ENCODE measurements at regions not wholly inside any gene's neighbourhood (a gene's known extent, or its start where the extent isn't known, plus 50 kb on each side); places are given as distances from the start of the nearest gene placed in this dataset.

DNA sequence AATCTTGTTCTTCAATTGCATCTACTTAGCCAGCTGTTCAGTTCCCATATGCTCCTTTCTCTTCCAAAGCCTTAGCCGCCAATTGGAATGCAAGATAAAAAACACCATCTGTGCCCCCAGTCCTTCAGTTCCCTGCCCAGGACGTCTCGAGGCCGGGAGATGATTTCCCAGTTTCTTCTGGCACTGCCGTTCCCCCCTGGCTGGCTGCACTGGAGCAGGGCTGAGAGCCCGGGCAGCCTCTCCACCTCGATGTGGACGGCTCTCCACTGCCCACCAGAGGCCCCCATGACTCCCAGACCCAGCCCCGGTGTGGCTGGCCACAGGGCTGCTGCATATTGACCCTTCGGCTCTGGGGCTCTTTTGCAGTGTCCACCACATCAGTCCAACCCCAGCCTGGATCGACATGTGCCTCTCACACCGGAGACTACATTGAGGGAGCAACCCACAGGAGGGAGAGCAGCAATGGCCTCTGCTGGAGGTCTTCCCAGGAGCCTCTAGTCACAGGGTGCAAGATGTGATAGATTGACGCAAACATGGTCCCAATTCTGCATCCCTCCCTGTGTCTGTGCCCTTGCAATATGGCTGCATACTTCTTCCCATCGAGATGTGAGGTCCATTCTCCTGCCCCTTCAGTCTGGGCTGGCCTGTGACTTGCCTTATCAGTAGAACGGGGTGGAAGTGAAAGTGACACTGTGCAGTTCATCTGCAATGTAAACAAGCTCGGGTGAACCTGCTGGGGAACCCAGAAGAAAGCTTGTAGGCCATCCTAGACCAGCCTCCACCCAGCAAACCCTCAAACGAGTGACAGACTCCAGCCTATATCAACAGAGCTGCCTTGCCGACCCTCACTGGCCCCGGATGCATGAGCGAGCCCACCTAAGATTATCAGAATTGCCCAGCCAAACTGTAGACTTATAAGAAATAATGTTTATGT is 52.3 kb upstream of the PRR20G start:
- WGBS, 2 donors = 51 to 58% methylated on average over 20 of the region's 20 CpGs
- H3K27me3 ChIP-seq = peaks cover 0 to 32% of the 10 kb centered on the region in 2 donors
- TF ChIP-seq POLR2A (IDR thresholded peaks at IDR 0.05) (no peak), EP300 (IDR thresholded peaks at IDR 0.05) (no peak)
- TF ChIP-seq, protein P1, sequence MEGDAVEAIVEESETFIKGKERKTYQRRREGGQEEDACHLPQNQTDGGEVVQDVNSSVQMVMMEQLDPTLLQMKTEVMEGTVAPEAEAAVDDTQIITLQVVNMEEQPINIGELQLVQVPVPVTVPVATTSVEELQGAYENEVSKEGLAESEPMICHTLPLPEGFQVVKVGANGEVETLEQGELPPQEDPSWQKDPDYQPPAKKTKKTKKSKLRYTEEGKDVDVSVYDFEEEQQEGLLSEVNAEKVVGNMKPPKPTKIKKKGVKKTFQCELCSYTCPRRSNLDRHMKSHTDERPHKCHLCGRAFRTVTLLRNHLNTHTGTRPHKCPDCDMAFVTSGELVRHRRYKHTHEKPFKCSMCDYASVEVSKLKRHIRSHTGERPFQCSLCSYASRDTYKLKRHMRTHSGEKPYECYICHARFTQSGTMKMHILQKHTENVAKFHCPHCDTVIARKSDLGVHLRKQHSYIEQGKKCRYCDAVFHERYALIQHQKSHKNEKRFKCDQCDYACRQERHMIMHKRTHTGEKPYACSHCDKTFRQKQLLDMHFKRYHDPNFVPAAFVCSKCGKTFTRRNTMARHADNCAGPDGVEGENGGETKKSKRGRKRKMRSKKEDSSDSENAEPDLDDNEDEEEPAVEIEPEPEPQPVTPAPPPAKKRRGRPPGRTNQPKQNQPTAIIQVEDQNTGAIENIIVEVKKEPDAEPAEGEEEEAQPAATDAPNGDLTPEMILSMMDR (IDR thresholded peaks at IDR 0.05) = no peak
- H3K4me1 ChIP-seq = no peaks in the 10 kb centered on the region
- H3K27ac ChIP-seq = no peak overlapping the region
- no peak overlapping the region for H3K4me3 ChIP-seq
- no peak for DNase-seq (ENCODE audit: low spot score in 2 of 2)
- H3K9me3 ChIP-seq = peaks cover 0 to 6% (median 0%) of the 10 kb centered on the region in 4 donors
- no peaks in the 10 kb centered on the region for H3K36me3 ChIP-seq

DNA sequence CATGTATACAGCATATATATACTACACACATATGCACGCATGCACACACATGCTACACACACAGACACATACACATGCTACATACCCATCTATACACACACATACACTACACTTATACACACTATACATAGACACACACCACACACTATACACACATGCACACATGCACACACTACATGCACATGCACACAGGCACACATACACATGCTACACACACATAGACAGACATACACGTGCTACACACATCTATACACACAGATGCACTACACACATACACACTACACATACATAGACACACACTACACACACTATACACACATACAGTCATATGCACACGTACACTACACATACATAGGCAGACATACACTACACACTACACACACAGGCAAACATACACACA is 51.2 kb upstream of the PRR20G start:
- 59 to 80% methylated on average over 3 of the region's 3 CpGs for WGBS, 2 donors
- H3K4me1 ChIP-seq = no peaks in the 10 kb centered on the region
- TF ChIP-seq POLR2A (IDR thresholded peaks at IDR 0.05) = no peak
- TF ChIP-seq, protein P1 (IDR thresholded peaks at IDR 0.05) = no peak
- TF ChIP-seq EP300 (IDR thresholded peaks at IDR 0.05) = no peak
- no peak for DNase-seq (ENCODE audit: low spot score in 2 of 2)
- no peak overlapping the region for H3K4me3 ChIP-seq
- no peak overlapping the region for H3K27ac ChIP-seq
- peaks cover 0 to 16% (median 3%) of the 10 kb centered on the region in 4 donors for H3K9me3 ChIP-seq
- no peaks in the 10 kb centered on the region for H3K36me3 ChIP-seq
- peaks cover 0 to 32% of the 10 kb centered on the region in 2 donors for H3K27me3 ChIP-seq

- DNase-seq (ENCODE audit: low spot score in 2 of 2) = no peak
- WGBS, 2 donors = 5 to 23% methylated on average over 34 to 42 of the region's 52 CpGs
- Histone ChIP-seq H3K4me3 (no peak overlapping the region), H3K4me1 (no peaks in the 10 kb centered on the region), H3K36me3 (no peaks in the 10 kb centered on the region), H3K27ac (no peak overlapping the region), H3K27me3 (peaks cover 0 to 32% of the 10 kb centered on the region in 2 donors), H3K9me3 (peaks cover 0 to 24% (median 3%) of the 10 kb centered on the region in 4 donors)
- TF ChIP-seq, protein P1 (IDR thresholded peaks at IDR 0.05) = no peak
- TF ChIP-seq EP300 (IDR thresholded peaks at IDR 0.05) (no peak), POLR2A (IDR thresholded peaks at IDR 0.05) (no peak)
Observed at GRCh38 chr3:127337911-127338531, 50.2 kb upstream of the PRR20G start.
